ENCODE measurements at regions not wholly inside any gene's neighbourhood (a gene's known extent, or its start where the extent isn't known, plus 50 kb on each side); places are given as distances from the start of the nearest gene placed in this dataset.

DNA sequence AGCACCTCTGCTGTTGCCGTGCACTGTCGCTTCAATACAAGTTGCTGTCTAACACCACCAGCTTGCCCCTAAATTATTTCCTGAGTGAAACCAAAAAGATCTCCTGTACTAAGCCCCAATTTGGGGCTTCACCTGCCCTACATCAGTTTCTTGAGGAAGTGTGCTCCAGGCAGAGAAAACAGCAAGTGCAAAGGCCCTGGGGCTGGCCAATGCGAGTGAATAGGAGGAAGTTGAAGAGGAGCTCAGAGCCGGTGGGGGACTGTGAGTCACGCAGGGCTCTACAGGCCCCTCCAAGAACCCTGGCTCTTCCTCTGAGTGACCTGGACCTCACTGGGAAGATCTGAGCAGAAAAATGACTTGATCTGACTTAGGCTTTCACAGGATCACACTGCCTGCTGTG, 117.2 kb downstream of the IPO8 start:
- Histone ChIP-seq H3K36me3 (no peaks in the 10 kb centered on the region), H3K27me3 (no peaks in the 10 kb centered on the region), H3K9me3 (no peaks in the 10 kb centered on the region), H3K27ac (no peak overlapping the region), H3K4me3 (no peak overlapping the region), H3K4me1 (no peaks in the 10 kb centered on the region)
- DNase-seq (no peak), ATAC-seq (no peak), FAIRE-seq (no peak)
- intact Hi-C loops (cut with DNase I), result no loop called here
- WGBS, 2 donors, result 75 to 79% methylated on average over 5 of the region's 5 CpGs
- TF ChIP-seq, protein P1, sequence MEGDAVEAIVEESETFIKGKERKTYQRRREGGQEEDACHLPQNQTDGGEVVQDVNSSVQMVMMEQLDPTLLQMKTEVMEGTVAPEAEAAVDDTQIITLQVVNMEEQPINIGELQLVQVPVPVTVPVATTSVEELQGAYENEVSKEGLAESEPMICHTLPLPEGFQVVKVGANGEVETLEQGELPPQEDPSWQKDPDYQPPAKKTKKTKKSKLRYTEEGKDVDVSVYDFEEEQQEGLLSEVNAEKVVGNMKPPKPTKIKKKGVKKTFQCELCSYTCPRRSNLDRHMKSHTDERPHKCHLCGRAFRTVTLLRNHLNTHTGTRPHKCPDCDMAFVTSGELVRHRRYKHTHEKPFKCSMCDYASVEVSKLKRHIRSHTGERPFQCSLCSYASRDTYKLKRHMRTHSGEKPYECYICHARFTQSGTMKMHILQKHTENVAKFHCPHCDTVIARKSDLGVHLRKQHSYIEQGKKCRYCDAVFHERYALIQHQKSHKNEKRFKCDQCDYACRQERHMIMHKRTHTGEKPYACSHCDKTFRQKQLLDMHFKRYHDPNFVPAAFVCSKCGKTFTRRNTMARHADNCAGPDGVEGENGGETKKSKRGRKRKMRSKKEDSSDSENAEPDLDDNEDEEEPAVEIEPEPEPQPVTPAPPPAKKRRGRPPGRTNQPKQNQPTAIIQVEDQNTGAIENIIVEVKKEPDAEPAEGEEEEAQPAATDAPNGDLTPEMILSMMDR (IDR thresholded peaks at IDR 0.05), result no peak

DNA sequence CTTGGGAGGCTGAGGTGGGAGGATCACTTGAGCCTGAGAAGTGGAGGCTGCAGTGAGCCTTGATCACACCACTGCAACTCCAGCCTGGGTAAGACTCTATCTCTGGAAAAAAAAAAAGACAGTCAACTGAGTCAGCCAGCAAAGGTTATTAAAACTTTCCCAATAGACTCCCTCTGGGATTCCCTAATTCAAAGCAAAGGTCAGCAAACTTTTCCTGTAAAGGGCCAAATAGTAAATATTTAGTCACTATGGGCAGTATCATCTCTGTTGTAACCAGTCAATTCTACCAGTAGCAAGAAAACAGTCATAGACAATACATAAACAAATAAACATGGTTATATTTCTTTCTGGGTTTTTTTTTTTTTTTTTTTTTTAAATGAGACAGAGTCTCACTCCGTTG, 122.5 kb downstream of the IPO8 start:
- no peak for FAIRE-seq
- 75 to 90% methylated on average over 1 of the region's 1 CpG for WGBS, 2 donors
- Histone ChIP-seq H3K9me3 (no peaks in the 10 kb centered on the region), H3K4me3 (no peak overlapping the region), H3K36me3 (no peaks in the 10 kb centered on the region), H3K27ac (no peak overlapping the region), H3K4me1 (peaks cover 4 to 26% (median 24%) of the 10 kb centered on the region in 3 donors), H3K27me3 (no peaks in the 10 kb centered on the region)
- TF ChIP-seq, protein P1 (IDR thresholded peaks at IDR 0.05), result no peak
- intact Hi-C loops (cut with DNase I), result no loop called here
- DNase-seq, result no peak
- no peak for ATAC-seq

DNA sequence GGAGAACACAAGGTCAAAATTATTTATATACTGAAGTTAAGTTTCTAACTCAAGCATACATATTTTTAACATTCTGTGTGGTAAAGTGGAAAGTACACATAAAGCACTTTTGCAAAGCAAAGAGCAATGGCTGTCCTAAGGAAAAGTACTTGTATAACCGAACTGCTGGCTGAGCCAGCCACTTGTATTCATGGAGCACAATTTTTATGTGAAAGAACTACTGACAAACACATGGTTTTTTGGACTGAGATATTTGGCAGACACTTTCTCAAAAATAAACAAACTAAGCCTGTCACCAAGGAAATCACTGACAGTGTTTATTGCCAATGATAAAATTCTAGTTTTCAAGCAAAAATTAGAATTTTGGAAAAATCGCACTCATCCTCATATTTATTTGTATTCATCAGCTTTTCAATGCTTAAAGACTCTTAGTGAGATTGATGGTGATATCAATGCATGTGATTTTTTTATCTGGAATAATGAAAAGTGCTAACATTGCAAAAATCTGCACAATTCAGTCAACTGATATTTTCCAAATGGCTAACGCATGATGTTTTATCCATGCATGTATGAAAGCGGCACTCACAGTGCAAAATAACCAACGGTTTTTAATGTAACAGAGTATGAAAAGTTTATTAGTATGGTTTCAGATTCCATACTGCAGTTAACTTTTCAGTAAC, 125.3 kb downstream of the IPO8 start:
- Histone ChIP-seq H3K27me3 (no peaks in the 10 kb centered on the region), H3K4me1 (peaks cover 4 to 26% (median 24%) of the 10 kb centered on the region in 3 donors), H3K27ac (peak overlapping the region in 2 of 4 donors; percentile 15 to 63), H3K36me3 (no peaks in the 10 kb centered on the region), H3K9me3 (no peaks in the 10 kb centered on the region), H3K4me3 (no peak overlapping the region)
- intact Hi-C loops (cut with DNase I), result no loop called here
- WGBS, 2 donors, result 43 to 51% methylated on average over 5 of the region's 5 CpGs
- peak; percentile 75 to 90 (median 80) for ATAC-seq
- TF ChIP-seq, protein P1 (IDR thresholded peaks at IDR 0.05), result no peak
- peak in 1 of 6 donors; percentile 28 for DNase-seq
- no peak for FAIRE-seq

DNA sequence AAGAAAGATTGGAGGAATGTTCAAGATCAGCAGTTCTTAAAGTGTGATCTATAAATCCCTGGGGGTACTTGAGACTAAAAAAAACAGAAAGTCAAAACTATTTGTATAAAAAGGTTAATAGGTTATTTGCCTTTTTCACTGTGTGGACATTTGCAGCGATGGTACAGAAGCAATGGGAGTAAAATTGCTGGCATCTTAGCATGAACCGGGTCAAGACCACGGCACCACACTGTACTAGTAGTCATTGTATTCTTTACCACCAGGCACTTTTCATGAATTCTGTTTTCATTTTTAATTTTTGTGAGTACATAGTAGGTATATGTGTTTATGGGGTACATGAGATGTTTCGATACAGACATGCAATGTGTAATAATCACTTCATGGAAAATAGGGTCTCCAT, 126.2 kb downstream of the IPO8 start:
- TF ChIP-seq, protein P1 (IDR thresholded peaks at IDR 0.05), result no peak

DNA sequence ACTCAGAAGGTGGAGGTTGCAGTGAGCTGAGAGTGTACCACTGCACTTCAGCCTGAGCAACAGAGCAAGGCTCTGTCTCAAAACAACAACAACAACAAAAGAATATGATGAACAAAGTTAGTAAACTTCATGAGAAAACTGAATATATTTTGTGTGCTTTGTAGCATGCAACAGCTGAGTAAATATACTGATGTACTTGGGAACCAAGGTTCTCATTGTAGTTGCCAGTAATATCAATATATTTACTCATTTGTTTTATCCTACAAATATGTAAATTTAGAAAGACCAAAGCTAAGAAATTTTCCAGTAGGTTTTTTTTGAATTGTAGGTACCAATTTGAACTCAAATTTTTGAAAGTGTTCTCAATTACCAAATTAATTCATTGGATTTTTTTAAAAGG, 127.2 kb downstream of the IPO8 start:
- intact Hi-C loops (cut with DNase I), result no loop called here
- H3K36me3 ChIP-seq, result no peaks in the 10 kb centered on the region
- no peak for DNase-seq
- peak overlapping the region in 3 of 4 donors; percentile 14 to 49 (median 23) for H3K27ac ChIP-seq
- TF ChIP-seq, protein P1 (IDR thresholded peaks at IDR 0.05), result no peak
- ATAC-seq, result peak; percentile 37 to 59 (median 54)
- FAIRE-seq, result no peak
- no peaks in the 10 kb centered on the region for H3K9me3 ChIP-seq
- H3K27me3 ChIP-seq, result no peaks in the 10 kb centered on the region
- peaks cover 4 to 26% (median 24%) of the 10 kb centered on the region in 3 donors for H3K4me1 ChIP-seq
- H3K4me3 ChIP-seq, result no peak overlapping the region

More for the DNA sequence above, 126.2 kb downstream of the IPO8 start:
- FAIRE-seq (no peak), ATAC-seq (peak in 2 of 4 donors; percentile 58 to 65), DNase-seq (no peak)
- peak overlapping the region in 2 of 4 donors; percentile 23 to 63 for H3K27ac ChIP-seq
- H3K36me3 ChIP-seq, result no peaks in the 10 kb centered on the region
- H3K9me3 ChIP-seq, result no peaks in the 10 kb centered on the region
- intact Hi-C loops (cut with DNase I), result no loop called here
- no peaks in the 10 kb centered on the region for H3K27me3 ChIP-seq
- peaks cover 4 to 26% (median 24%) of the 10 kb centered on the region in 3 donors for H3K4me1 ChIP-seq
- WGBS, 2 donors, result 61 to 86% methylated on average over 4 of the region's 4 CpGs
- H3K4me3 ChIP-seq, result no peak overlapping the region
